Activated CD8-positive, alpha-beta memory T cell treated with anti-CD3 and anti-CD28 coated beads for 1 hour (primary cell): ENCODE measurements at regions not wholly inside any gene's neighbourhood (a gene's known extent, or its start where the extent isn't known, plus 50 kb on each side); places are given as distances from the start of the nearest gene placed in this dataset.
"Not testable (repeated sequence)": the region's sequence is repeated elsewhere in the genome, so short reads cannot be mapped to it uniquely, and the experiment has no call there.

Experiments
- DNase-seq, 2 donors: peaks; one replicate each; pipeline ENCODE4 v3.0.0-alpha.2; 2020; ENCODE audit warnings: low read depth in 1 of 2; ENCODE audit errors: extremely low read depth in 1 of 2

DNA sequence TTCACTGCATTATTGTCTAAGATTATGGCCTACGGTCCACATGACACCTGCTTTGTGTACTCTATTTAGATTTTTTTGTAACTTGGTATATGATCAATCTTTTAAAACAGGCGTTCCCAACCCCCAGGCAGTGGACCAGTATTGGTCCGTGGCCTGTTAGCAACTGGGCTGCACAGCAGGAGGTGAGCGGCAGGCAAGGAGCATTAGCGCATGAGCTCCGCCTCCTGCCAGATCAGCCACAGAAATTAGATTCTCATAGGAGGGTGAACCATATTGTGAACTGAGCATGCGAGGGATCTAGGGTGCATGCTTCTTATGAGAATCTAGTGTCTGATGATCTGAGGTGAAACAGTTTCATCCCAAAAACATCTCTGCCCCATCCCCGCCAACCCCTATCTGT is 228.4 kb upstream of the NR5A2 start:
- DNase-seq: no peak

DNA sequence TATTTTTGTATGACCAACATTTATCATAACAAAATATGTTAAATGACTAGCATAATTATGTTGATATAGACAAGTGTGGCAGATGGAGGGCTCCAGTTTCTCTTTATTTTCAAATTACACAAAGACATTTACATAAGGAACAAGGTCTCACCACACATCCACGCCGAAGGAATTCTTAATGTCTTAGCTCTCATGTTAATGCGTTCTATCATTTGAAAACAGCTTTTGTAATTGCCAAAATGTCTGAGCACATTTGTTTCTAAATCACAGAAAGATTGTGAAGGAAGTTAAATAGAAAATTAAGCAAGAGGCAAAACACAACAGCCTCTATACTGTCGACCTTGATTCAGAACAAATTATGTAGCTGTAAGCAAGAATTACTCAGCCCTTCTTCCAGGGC is 223.0 kb upstream of the NR5A2 start:
- no peak for DNase-seq

DNA sequence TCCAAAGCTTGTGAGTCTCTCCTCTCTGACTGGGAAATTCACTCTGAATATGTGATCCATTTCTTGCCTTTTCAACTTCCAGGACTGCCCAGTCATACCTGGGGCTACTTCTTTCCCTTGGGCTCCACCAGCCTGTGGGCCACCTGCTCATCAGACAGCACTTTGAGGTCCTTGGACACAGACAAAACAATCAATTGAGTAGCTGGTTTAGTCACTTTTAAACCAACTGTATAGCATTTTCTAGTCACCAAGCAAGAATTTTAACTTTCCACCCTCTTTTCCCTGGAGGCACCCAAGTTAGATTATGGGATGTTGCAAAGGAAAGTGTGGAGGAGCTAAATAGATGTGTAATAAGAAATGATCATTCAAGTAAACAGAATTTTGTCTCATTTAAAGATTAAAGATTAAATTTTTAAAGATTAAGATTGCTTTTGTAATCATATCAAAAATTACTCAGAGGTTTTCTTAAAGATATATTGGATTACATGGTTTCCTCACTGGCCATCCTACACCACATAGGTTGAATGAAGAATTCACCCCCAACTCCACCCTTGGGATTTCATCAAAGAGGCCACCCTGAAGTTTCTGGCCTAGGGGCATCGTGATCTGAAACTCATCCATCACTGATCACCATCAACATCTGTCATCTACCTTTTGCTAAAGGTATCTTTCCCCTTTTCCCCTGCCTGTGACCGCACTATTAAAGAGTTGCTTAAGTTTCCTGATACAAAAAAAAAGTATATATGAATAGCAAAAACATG is 219.2 kb upstream of the NR5A2 start:
- no peak for DNase-seq

DNA sequence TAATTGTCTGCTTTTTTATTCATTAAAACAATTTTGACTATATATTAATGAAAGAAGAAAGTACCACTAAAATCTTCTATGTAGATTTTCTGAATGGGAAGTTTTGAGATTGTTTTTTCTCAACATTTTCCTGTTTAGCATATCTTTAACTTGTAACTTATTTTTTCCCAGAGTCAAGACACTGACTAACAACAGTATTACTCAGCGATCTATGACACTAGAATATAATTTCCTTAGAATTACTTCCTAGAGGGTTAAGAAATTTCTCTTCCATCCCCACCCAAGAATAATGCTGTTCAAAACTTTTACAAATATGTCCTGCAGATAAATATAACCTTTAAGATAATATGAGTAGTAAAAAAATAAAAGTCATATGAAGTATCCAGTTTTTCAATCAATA is 218.2 kb upstream of the NR5A2 start:
- DNase-seq: no peak

DNA sequence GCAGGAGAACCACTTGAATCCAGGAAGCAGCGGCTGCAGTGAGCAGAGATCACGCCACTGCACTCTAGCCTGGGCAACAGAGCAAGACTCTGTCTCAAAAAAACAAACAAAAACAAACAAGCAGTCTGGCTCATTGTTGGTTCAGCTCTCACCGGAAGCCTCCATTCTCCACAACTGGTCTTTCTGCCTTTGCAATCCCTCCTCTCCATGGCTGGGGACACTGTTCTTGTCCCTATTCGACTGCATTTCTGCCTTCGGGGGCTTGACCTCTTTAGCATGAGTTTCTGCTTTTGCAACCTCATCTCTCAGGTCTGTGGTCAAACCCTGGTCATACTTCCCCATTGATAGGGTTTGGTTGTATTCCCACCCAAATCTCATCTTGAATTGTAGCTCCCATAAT is 216.3 kb upstream of the NR5A2 start:
- DNase-seq: no peak

DNA sequence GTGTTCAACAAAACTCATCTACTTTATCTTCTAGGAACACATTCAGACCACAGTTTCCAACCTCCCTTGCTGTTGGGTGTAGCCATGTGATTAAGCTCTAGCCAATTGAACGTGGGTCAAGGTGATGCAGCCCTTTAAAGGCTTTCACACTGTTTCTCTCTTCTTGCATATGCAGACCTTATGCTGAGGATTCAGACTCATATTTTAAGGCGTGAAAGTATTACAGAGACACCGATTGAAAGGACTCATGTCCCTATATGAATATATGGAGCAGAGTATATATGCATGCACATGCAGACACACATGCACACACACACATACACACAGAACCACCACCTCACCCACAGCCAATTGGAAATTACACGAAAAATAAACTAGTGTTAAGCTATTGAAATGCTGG is 214.3 kb upstream of the NR5A2 start:
- no peak for DNase-seq

DNA sequence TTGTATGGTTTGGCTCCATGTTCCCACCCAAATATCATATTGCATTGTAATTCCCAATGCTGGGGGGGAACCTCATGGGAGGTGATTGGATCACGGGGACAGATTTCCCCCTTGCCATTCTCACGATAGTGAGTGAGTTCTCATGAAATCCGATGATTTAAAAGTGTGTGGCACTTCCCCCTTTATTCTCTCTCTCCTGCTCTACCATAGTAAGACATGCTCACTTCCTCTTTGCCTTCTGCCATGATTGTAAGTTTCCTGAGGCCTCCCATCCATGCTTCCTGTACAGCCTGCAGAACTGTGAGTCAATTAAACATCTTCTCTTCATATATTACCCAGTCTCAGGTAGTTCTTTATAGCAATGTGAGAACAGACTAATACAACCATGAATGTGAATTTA is 211.6 kb upstream of the NR5A2 start:
- DNase-seq: no peak

DNA sequence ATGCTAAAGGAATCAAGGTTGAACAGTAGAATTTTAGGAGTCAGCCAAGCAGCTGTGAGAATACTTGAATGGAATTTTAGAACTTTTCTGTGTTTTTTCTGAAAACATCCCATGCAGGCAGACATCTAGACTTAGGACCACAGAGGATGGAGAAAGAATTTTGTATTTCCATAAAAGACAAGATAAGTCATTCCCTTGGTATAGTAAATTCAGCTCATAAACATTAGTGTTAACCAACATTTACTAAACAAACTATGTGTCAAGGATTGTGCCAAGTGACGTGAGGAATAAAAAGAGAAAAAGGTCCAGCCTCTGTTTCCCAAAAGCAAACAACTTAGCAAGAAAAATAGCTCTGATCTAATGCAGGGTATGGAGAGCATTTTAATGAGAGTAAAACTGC is 210.2 kb upstream of the NR5A2 start:
- DNase-seq: no peak

DNA sequence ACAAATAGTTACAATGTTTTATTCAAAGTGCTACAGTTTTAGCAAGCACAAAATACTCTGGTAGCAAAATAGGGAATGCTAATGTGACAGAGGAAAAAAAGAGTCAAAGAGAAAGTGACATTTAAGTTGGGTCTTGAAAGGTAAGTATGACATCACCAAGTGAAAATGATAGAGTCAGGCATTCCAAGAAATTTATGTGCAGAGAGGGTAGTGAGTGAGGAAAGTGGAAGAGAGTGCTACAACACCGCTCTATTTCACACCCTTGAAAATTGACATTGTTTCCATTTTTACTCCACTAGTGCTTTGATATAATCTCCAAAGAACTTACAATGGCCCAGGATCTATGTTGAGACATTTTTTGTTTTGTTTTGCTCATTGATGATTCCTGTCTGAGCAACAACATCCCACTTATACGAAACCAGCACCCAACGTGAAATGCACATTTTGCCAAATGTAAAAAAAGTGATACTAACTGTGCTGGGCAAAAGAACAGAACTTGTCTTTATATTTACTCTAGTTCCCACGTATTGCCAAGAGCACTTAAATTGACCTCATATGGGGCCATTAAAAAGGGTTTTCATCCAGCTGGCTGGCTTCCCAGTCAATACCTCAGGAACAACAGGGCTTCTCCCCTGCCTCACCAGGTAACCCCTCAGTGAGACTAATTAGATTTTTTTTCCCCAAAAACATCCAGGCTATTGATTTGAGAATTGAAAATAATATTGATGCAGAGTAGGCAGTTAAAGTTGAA is 206.3 kb upstream of the NR5A2 start:
- no peak for DNase-seq

DNA sequence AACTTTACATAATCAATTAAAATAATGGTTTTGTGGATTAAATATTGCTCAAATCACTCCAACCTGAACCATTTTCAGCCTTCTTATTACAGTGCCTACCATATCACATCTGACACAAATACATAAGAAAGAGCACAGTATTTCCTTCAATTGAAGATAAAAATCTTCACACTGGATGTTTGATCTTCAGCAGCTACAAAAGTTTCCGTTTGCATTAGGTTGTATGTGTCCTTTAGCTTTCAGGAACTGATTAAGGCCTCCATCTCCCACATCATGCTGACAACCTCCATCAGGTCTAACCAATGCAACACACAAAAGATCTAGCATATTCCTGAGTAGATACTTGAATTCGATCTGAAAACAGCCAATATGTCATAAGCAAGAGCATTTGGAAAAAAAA is 195.1 kb upstream of the NR5A2 start:
- DNase-seq: no peak

DNA sequence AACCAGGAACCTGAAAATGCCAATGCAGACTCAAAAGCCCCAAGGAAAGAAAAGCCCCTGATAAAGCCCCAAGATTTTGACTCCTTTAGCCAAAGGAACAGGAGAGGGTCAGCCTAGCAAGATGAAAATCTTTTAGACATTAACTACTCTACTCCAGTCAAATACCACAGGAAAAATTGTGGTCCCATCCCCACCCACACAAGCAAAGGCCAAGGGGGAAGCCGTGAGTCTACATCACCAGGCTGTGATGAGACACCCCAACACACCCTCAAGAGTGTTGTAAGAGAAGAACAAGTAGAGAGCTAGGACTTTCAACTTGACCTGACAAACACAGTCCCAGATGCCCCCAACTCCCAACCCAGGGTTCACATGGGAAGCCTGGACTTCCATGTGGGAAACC is 192.8 kb upstream of the NR5A2 start:
- DNase-seq: no peak

DNA sequence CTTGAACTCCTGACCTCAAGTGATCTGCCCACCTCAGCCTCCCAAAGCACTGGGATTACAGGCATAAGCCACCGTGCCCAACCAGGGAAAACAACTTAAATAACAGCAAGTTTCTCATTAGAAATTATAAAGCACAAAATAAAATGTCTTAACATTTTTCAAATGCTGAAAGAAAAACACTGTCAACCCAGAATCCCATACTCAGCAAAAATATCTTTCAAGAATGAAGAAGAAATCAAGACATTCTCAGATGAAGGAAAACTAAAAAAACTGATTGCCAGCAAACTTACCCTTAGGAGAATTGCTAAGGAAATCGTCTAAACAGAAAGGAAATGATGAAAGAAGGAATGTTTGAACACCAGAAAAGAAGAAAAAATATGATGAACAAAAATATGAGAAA is 191.1 kb upstream of the NR5A2 start:
- no peak for DNase-seq

DNA sequence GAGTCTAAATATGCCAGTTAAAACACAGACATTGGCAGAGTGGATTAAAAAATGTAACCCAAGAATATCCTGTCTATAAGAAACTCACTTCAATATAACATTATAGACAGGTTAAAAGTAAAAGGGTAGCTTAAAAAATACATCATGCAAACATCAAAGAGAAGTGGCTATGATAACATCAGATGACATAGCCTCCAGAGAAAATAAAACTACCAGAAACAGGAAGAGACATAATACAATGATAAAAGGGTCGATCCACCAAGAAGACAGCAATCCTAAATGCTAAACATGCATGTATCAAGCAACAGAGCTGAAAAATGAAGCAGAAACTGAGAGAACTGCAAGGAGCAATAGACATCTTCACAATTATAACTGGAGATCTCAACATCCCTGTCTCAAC is 190.2 kb upstream of the NR5A2 start:
- no peak for DNase-seq

DNA sequence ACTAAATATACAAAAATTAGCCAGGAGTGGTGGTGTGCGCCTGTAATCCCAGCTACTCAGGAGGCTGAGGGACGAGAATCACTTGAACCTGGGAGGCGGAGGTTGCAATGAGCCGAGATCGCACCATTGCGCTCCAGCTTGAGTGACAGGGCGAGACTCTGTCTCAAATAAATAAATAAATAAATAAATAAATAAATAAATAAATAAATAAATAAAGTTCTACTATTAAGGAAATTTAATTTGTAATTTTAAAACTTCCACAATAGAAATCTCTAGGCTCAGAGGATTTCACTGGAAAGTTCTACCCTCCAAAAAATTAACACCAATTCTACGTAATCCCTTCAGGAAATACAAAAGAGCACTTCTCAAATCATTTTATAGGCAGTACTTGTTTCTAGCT is 187.9 kb upstream of the NR5A2 start:
- not testable (repeated sequence) for DNase-seq

DNA sequence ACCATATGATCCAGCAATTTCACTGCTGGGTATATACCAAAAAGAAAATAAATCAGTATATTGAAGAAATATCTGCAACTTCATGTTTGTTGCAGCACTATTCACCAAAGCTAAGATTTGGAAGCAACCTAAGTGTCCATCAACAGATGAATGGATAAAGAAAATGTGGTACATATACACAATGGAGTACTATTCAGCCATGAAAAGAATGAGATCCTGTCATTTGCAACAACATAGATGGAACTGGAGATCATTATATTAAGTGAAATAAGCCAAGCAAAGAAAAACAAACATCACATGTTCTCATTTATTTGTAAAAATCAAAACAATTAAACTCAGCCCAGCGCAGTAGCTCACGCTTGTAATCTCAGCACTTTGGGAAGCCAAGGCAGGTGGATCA is 184.4 kb upstream of the NR5A2 start:
- DNase-seq: not testable (repeated sequence)

DNA sequence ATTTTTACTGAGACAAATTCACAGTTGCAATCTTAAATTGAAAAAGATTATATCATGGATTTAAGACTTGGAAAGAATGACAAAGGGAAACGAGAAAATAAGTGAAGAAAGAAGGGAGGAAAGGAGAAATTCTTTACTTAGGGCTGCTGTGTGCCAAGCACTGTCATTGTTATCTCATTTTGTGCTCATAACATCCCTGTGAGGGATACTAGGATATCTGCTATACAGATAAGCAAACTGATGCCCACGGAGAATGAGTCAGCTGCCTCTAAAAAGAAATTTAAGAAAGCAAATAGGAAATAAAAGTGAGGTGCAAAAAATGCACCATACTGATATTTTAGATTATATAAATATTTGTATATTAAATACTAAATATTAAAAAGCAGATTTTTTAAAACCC is 183.6 kb upstream of the NR5A2 start:
- DNase-seq: no peak

DNA sequence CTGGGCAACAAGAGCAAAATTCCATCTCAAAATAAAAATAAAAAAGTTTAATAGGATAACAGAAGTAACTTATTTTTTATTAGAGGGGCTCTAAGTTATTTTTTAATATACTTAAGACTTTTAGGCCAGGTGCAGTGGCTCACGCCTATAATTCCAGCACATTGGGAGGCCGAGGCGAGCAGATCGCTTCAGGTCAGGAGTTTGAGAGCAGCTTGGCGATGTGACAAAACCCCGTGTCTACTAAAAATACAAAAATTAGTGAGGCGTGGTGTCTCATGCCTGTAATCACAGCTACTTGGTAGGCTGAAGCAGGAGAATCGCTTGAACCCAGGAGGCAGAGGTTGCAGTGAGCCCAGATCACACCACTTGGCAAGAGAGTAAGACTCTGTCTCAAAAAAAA is 180.5 kb upstream of the NR5A2 start:
- no peak for DNase-seq

DNA sequence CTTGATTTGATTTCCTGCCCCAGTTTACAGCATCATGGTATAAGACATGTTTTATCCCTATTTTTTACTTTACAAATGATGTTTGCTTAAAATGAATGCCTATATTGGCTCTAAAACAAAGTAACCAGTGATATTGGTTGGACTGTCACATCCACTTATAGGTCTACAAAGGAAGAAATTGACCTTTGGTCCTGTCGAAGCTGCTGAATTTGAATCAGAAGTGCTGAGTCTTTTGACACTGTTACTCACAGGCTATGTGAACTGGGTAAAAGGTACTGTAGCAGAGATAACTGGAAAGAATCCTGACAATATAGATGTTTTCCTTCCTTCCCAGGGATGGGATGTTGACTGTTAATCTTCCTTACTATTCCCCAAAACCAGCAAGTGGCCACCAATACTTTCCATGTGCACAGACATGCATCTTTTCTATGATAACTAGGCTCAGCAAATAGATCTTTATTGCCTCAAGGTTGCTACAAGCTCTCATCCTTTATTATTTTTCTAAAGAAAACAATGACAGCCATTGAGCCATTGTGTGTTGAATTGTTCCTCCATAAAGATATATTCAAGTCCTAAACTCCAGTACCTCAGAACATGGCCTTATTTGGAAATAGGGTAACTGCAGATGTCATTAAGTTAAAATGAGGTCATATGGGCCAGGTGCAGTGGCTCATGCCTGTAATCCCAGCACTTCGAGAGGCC is 175.9 kb upstream of the NR5A2 start:
- DNase-seq: no peak

DNA sequence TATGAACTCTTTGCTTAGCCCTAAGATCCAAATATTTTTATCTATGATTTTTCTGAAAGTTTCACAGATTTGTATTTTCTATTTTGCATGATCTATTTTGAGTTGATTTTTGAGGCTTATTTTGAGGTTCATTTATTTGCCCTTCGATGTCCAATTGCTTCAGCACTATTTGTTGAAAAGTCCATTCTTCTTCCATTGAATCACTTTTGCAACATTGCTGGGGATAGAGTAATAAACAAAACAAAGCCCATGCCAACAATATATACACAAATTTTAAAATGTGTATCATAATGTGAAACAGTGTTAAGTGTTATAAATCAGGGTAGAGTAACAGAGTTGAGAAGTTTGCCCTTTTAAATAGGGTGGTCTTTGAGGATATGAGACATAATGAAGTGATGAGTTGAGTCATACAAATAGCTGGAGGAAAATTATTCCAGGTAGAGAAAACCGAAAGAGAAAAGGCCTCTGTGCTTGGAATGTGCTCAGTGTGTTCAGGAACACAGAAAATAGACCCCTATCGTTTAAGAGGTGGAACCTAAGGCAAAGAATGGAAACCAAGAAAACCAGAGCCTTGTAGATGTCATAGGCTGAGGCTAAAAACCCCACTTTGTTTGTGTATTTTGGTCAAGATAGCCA is 172.7 kb upstream of the NR5A2 start:
- DNase-seq: no peak

DNA sequence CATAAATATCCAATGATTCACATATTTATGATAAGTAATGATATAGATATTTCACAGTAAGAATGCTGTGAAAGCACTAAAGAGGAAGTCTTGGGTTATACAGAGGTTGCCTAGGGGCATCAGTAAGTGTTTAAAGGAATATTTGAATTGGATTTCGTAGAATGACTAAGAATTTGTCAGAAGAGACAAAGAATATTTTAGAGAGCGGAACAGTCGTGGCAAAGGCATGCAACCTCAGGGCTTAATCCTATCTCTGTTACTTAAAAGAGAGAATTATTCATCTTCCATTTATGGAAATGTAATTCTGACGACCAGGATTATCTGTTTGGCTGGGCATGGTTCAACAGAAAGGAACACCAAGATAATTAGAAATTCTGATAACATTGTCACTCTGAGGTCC is 171.9 kb upstream of the NR5A2 start:
- DNase-seq: no peak

DNA sequence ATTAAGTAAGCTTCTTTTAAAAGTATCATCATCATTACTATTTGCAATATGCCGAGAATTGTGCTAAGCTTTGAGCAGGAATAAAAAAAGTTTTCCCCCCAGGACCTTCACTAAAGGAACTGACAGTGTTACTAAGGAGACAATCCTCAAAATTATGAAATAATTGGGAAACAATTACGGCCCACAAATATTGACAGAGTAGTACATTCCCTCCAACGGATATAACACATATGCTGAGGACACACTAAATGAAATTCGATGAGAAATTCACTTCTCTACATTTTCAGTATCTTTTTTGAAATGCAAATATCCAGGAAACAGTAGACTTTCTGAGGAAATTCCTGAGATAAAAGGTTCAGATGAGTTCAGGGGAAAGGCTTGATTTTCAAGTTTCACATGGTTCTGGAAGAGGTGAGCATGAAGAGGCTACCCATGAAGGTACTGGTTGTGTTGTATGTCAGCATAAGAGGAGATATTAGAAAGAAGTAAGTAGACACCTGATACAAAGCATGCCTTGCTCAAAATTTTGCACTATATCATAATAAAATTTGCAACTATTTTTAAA is 171.2 kb upstream of the NR5A2 start:
- no peak for DNase-seq
